Prostate gland (tissue), 2 donors: ENCODE measurements at regions not wholly inside any gene's neighbourhood (a gene's known extent, or its start where the extent isn't known, plus 50 kb on each side); places are given as distances from the start of the nearest gene placed in this dataset.

Experiments
- POLR2A ChIP-seq: fragments of 450-650 bp; IDR thresholded peaks from one replicate; pipeline ENCODE4 v1.6.1; 2016; ENCODE audit warnings: antibody characterized with exemption, mild to moderate bottlenecking
- TF ChIP-seq, protein P1 (sequence below), 4 experiments: fragments of 200-600 bp in 2 of 4; fragments of 450-650 bp in 2 of 4; sonication (generic) in 2 of 4; IDR thresholded peaks; 1 replicate in 3 of 4; 2 replicates in 1 of 4; pipeline ENCODE4 v1.5.1; 2016 to 2019; ENCODE audit warnings: antibody characterized with exemption in 4 of 4, mild to moderate bottlenecking in 2 of 4, moderate library complexity in 2 of 4

DNA sequence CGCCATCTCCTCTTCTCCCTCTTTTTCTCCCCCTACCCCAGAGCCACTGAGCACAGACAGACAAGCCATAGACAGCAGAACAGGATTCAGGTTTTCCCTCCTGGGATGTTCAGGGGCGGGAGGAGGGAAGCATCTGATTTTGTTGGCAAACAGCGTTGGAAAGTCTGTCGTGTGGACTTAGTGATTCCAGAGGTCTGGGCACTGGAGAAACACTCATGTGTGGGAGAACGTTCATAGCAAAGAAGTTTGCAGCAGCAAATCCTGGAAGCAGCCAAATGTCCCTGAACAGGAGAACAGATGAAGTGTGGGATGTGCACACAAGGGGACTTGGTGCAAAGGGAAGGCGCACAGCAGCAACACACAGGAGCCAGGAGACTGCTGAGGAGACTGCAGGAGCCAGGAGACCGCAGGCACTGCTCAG lies 264.1 kb upstream of the CDYL start:
- no peak for TF ChIP-seq POLR2A
- TF ChIP-seq, protein P1, sequence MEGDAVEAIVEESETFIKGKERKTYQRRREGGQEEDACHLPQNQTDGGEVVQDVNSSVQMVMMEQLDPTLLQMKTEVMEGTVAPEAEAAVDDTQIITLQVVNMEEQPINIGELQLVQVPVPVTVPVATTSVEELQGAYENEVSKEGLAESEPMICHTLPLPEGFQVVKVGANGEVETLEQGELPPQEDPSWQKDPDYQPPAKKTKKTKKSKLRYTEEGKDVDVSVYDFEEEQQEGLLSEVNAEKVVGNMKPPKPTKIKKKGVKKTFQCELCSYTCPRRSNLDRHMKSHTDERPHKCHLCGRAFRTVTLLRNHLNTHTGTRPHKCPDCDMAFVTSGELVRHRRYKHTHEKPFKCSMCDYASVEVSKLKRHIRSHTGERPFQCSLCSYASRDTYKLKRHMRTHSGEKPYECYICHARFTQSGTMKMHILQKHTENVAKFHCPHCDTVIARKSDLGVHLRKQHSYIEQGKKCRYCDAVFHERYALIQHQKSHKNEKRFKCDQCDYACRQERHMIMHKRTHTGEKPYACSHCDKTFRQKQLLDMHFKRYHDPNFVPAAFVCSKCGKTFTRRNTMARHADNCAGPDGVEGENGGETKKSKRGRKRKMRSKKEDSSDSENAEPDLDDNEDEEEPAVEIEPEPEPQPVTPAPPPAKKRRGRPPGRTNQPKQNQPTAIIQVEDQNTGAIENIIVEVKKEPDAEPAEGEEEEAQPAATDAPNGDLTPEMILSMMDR (IDR thresholded peaks at IDR 0.05): no peak
